ENCODE measurements at regions not wholly inside any gene's neighbourhood (a gene's known extent, or its start where the extent isn't known, plus 50 kb on each side); places are given as distances from the start of the nearest gene placed in this dataset.

GRCh38 chr3:83877910-83878309 is 1080.9 kb upstream of the CADM2 start:
- H3K36me3 Mint-ChIP-seq (ENCODE audit: unreplicated experiment) = no peaks in the 10 kb centered on the region
- H3K4me1 Mint-ChIP-seq (ENCODE audit: unreplicated experiment) = peaks cover 3% of the 10 kb centered on the region
- no peak overlapping the region for H3K27ac Mint-ChIP-seq (ENCODE audit: unreplicated experiment)
- H3K4me3 Mint-ChIP-seq (ENCODE audit: unreplicated experiment) = no peak overlapping the region
- no peaks in the 10 kb centered on the region for H3K27me3 Mint-ChIP-seq (ENCODE audit: unreplicated experiment)
- peaks cover 14% of the 10 kb centered on the region for H3K9me3 Mint-ChIP-seq (ENCODE audit: unreplicated experiment)
- no peak for TF ChIP-seq CTCF (IDR thresholded peaks at IDR 0.05)
- no peak for DNase-seq (ENCODE audit: extremely low spot score, unreplicated experiment)

- Mint-ChIP-seq H3K27ac (ENCODE audit: unreplicated experiment) (no peak overlapping the region), H3K9me3 (ENCODE audit: unreplicated experiment) (no peaks in the 10 kb centered on the region), H3K4me3 (ENCODE audit: unreplicated experiment) (no peak overlapping the region), H3K4me1 (ENCODE audit: unreplicated experiment) (no peaks in the 10 kb centered on the region), H3K27me3 (ENCODE audit: unreplicated experiment) (no peaks in the 10 kb centered on the region), H3K36me3 (ENCODE audit: unreplicated experiment) (no peaks in the 10 kb centered on the region)
- no peak for DNase-seq (ENCODE audit: extremely low spot score, unreplicated experiment)
- no peak for TF ChIP-seq CTCF (IDR thresholded peaks at IDR 0.05)
Measured at GRCh38 chr3:83882701-83883100, 1076.1 kb upstream of the CADM2 start.

- H3K4me3 Mint-ChIP-seq (ENCODE audit: unreplicated experiment) = no peak overlapping the region
- no peak for TF ChIP-seq CTCF (IDR thresholded peaks at IDR 0.05)
- H3K9me3 Mint-ChIP-seq (ENCODE audit: unreplicated experiment) = no peaks in the 10 kb centered on the region
- H3K36me3 Mint-ChIP-seq (ENCODE audit: unreplicated experiment) = no peaks in the 10 kb centered on the region
- no peaks in the 10 kb centered on the region for H3K27me3 Mint-ChIP-seq (ENCODE audit: unreplicated experiment)
- no peaks in the 10 kb centered on the region for H3K4me1 Mint-ChIP-seq (ENCODE audit: unreplicated experiment)
- no peak overlapping the region for H3K27ac Mint-ChIP-seq (ENCODE audit: unreplicated experiment)
- DNase-seq (ENCODE audit: extremely low spot score, unreplicated experiment) = no peak
Measured at GRCh38 chr3:83890039-83890762, 1068.6 kb upstream of the CADM2 start.

- Mint-ChIP-seq H3K4me3 (ENCODE audit: unreplicated experiment) (no peak overlapping the region), H3K4me1 (ENCODE audit: unreplicated experiment) (no peaks in the 10 kb centered on the region), H3K9me3 (ENCODE audit: unreplicated experiment) (no peaks in the 10 kb centered on the region), H3K27ac (ENCODE audit: unreplicated experiment) (no peak overlapping the region), H3K27me3 (ENCODE audit: unreplicated experiment) (no peaks in the 10 kb centered on the region), H3K36me3 (ENCODE audit: unreplicated experiment) (no peaks in the 10 kb centered on the region)
- no peak for DNase-seq (ENCODE audit: extremely low spot score, unreplicated experiment)
- TF ChIP-seq CTCF (IDR thresholded peaks at IDR 0.05) = no peak
Measured at GRCh38 chr3:83890763-83891135, 1068.0 kb upstream of the CADM2 start.

- no peak for DNase-seq (ENCODE audit: extremely low spot score, unreplicated experiment)
- TF ChIP-seq CTCF (IDR thresholded peaks at IDR 0.05) = no peak
- H3K27ac Mint-ChIP-seq (ENCODE audit: unreplicated experiment) = no peak overlapping the region
- H3K4me1 Mint-ChIP-seq (ENCODE audit: unreplicated experiment) = no peaks in the 10 kb centered on the region
- H3K9me3 Mint-ChIP-seq (ENCODE audit: unreplicated experiment) = no peaks in the 10 kb centered on the region
- H3K27me3 Mint-ChIP-seq (ENCODE audit: unreplicated experiment) = no peaks in the 10 kb centered on the region
- H3K4me3 Mint-ChIP-seq (ENCODE audit: unreplicated experiment) = no peak overlapping the region
- no peaks in the 10 kb centered on the region for H3K36me3 Mint-ChIP-seq (ENCODE audit: unreplicated experiment)
Measured at GRCh38 chr3:83894223-83894622, 1064.6 kb upstream of the CADM2 start.
